ENCODE measurements at regions not wholly inside any gene's neighbourhood (a gene's known extent, or its start where the extent isn't known, plus 50 kb on each side); places are given as distances from the start of the nearest gene placed in this dataset.
"Not testable (repeated sequence)": the region's sequence is repeated elsewhere in the genome, so short reads cannot be mapped to it uniquely, and the experiment has no call there.

DNA sequence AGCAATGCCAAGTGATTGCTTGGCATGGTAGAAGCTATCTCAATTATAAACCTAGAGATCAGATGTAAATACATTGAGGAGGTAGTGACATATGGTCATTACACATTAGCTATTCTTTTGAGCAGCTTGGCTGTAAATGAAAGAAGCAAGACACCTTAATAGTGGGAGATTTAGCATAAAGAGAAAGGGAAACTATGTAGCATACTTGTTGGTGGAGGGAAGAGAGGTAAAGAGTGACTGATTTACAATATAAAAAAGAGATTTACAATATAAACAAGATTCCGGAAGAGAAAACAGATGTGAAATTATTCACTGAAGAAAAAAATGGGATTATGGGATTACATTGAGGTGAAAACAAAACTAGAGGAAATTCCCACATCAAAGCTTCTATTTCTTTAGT, 2009.6 kb downstream of the OLFM4 start (continued):
- TF ChIP-seq PBX3 (CRISPR knock-in tag; IDR thresholded peaks at IDR 0.05) (no peak), ZFP37 (tag by site-specific recombination; IDR thresholded peaks at IDR 0.05) (no peak), ZBTB10 (tag by site-specific recombination; IDR thresholded peaks at IDR 0.05) (no peak), ZNF324 (tag by site-specific recombination; IDR thresholded peaks at IDR 0.05) (no peak), REPIN1 (tag by site-specific recombination; IDR thresholded peaks at IDR 0.05; ENCODE audit: low read depth) (no peak), ZNF24 (tag by site-specific recombination; IDR thresholded peaks at IDR 0.05) (no peak)

GRCh38 chr13:55053891-55054550, 2025.4 kb downstream of the OLFM4 start:
- H3K27ac ChIP-seq (ENCODE audit: extremely low read depth, low read depth, low read length); H3K4me1 ChIP-seq (ENCODE audit: control insufficient read depth, insufficient read depth, low read length); CTCF ChIA-PET; H3K36me3 ChIP-seq (ENCODE audit: control insufficient read depth in 2 of 2, insufficient read depth in 1 of 2, low read length in 2 of 2); POLR2A ChIA-PET; H3K4me3 ChIP-seq (ENCODE audit: low read depth, low read length); H3K9me3 ChIP-seq (ENCODE audit: control insufficient read depth, insufficient read depth, low read depth, low read length): not testable (repeated sequence)

GRCh38 chr13:55055666-55056065, 2027.1 kb downstream of the OLFM4 start:
- H3K9me3 ChIP-seq (ENCODE audit: control insufficient read depth, insufficient read depth, low read depth, low read length); H3K4me3 ChIP-seq (ENCODE audit: low read depth, low read length); POLR2A ChIA-PET; CTCF ChIA-PET; H3K27ac ChIP-seq (ENCODE audit: extremely low read depth, low read depth, low read length); H3K4me1 ChIP-seq (ENCODE audit: control insufficient read depth, insufficient read depth, low read length); H3K36me3 ChIP-seq (ENCODE audit: control insufficient read depth in 2 of 2, insufficient read depth in 1 of 2, low read length in 2 of 2): not testable (repeated sequence)

- H3K4me3 ChIP-seq (ENCODE audit: low read depth, low read length) = no peak overlapping the region
- no peak for TF ChIP-seq ZNF274 (IDR thresholded peaks at IDR 0.05; ENCODE audit: low read length)
- TF ChIP-seq ZNF274 (tag by site-specific recombination; IDR thresholded peaks at IDR 0.05; ENCODE audit: borderline replicate concordance) = no peak
- TF ChIP-seq ZFP69B (tag by site-specific recombination; IDR thresholded peaks at IDR 0.05) = no peak
- no peak for TF ChIP-seq SCRT1 (tag by site-specific recombination; IDR thresholded peaks at IDR 0.05; ENCODE audit: borderline replicate concordance)
- no peak for TF ChIP-seq ZNF394 (tag by site-specific recombination; IDR thresholded peaks at IDR 0.05; ENCODE audit: borderline replicate concordance)
- TF ChIP-seq GLI2 (tag by site-specific recombination; IDR thresholded peaks at IDR 0.05; ENCODE audit: borderline replicate concordance, low read depth) = no peak
- no peak for TF ChIP-seq ZBTB21 (tag by site-specific recombination; IDR thresholded peaks at IDR 0.05)
- TF ChIP-seq ZFP41 (tag by site-specific recombination; IDR thresholded peaks at IDR 0.05; ENCODE audit: borderline replicate concordance) = no peak
- no peak for TF ChIP-seq KLF10 (tag by site-specific recombination; IDR thresholded peaks at IDR 0.05)
- TF ChIP-seq, protein P1, sequence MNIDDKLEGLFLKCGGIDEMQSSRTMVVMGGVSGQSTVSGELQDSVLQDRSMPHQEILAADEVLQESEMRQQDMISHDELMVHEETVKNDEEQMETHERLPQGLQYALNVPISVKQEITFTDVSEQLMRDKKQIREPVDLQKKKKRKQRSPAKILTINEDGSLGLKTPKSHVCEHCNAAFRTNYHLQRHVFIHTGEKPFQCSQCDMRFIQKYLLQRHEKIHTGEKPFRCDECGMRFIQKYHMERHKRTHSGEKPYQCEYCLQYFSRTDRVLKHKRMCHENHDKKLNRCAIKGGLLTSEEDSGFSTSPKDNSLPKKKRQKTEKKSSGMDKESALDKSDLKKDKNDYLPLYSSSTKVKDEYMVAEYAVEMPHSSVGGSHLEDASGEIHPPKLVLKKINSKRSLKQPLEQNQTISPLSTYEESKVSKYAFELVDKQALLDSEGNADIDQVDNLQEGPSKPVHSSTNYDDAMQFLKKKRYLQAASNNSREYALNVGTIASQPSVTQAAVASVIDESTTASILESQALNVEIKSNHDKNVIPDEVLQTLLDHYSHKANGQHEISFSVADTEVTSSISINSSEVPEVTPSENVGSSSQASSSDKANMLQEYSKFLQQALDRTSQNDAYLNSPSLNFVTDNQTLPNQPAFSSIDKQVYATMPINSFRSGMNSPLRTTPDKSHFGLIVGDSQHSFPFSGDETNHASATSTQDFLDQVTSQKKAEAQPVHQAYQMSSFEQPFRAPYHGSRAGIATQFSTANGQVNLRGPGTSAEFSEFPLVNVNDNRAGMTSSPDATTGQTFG (tag by site-specific recombination; IDR thresholded peaks at IDR 0.05; ENCODE audit: borderline replicate concordance) = no peak
- TF ChIP-seq ZNF514 (tag by site-specific recombination; IDR thresholded peaks at IDR 0.05) = no peak
- TF ChIP-seq YY2 (tag by site-specific recombination; IDR thresholded peaks at IDR 0.05) = no peak
- CTCF ChIA-PET = no interaction called here
- H3K9me3 ChIP-seq (ENCODE audit: control insufficient read depth, insufficient read depth, low read depth, low read length) = no peaks in the 10 kb centered on the region
- H3K36me3 ChIP-seq (ENCODE audit: control insufficient read depth in 2 of 2, insufficient read depth in 1 of 2, low read length in 2 of 2) = no peaks in the 10 kb centered on the region
- H3K4me1 ChIP-seq (ENCODE audit: control insufficient read depth, insufficient read depth, low read length) = no peaks in the 10 kb centered on the region
- POLR2A ChIA-PET = no interaction called here
- no peak overlapping the region for H3K27ac ChIP-seq (ENCODE audit: extremely low read depth, low read depth, low read length)
These were observed 2034.0 kb downstream of the OLFM4 start for GRCh38 chr13:55062662-55063061.
